Type B pancreatic cell (in vitro differentiated cells): ENCODE measurements at regions not wholly inside any gene's neighbourhood (a gene's known extent, or its start where the extent isn't known, plus 50 kb on each side); places are given as distances from the start of the nearest gene placed in this dataset.

Experiments used
- DNase-seq: peaks from one replicate; pipeline ENCODE4 v3.0.0; 2021; ENCODE audit warnings: mixed read lengths; ENCODE audit not compliant: unreplicated experiment; ENCODE audit errors: extremely low spot score
- H3K27ac Mint-ChIP-seq: 2 replicates; pipeline ENCODE4 v1.8.0; 2021; ENCODE audit warnings: mild to moderate bottlenecking, mixed read lengths
- H3K27me3 Mint-ChIP-seq: 2 replicates; pipeline ENCODE4 v1.8.0; 2021; ENCODE audit warnings: mixed read lengths
- H3K36me3 Mint-ChIP-seq: 2 replicates; pipeline ENCODE4 v1.8.0; 2021; ENCODE audit warnings: mixed read lengths
- H3K4me1 Mint-ChIP-seq: one replicate; pipeline ENCODE4 v1.8.0; 2021; ENCODE audit warnings: mixed read lengths; ENCODE audit not compliant: unreplicated experiment
- H3K4me3 Mint-ChIP-seq: 2 replicates; pipeline ENCODE4 v1.8.0; 2021; ENCODE audit warnings: mild to moderate bottlenecking, mixed read lengths
- H3K9me3 Mint-ChIP-seq: 2 replicates; pipeline ENCODE4 v1.8.0; 2021; ENCODE audit warnings: mixed read lengths
- TF ChIP-seq, protein P1 (sequence below): fragments of 200-600 bp; sonication (generic); conservative IDR thresholded peaks from 2 replicates; pipeline ENCODE4 v1.5.0; 2021; ENCODE audit warnings: antibody characterized with exemption, mild to moderate bottlenecking

DNA sequence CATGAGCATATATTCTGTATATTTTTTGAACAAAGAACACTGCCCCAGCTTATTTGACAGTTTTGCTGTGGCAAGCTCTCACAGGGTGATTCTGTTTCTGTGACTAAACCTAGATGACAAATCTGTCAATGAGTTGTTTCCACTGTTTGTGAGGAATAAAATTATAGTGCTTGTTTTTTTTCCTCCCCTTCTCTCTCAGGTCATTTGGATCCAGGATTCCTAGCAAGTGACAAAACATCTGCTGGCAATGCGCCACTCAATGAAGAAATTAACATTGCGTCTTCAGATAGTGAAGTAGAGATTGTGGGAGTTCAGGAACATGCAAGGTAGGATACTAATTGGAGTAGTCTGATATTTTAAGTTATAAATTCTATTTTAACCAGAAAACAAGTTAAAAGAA, 149.3 kb downstream of the HAUS1 start:
- peaks cover 22% of the 10 kb centered on the region for H3K4me1 Mint-ChIP-seq
- H3K9me3 Mint-ChIP-seq: no peaks in the 10 kb centered on the region
- H3K36me3 Mint-ChIP-seq: peaks cover 30% of the 10 kb centered on the region
- TF ChIP-seq, protein P1, sequence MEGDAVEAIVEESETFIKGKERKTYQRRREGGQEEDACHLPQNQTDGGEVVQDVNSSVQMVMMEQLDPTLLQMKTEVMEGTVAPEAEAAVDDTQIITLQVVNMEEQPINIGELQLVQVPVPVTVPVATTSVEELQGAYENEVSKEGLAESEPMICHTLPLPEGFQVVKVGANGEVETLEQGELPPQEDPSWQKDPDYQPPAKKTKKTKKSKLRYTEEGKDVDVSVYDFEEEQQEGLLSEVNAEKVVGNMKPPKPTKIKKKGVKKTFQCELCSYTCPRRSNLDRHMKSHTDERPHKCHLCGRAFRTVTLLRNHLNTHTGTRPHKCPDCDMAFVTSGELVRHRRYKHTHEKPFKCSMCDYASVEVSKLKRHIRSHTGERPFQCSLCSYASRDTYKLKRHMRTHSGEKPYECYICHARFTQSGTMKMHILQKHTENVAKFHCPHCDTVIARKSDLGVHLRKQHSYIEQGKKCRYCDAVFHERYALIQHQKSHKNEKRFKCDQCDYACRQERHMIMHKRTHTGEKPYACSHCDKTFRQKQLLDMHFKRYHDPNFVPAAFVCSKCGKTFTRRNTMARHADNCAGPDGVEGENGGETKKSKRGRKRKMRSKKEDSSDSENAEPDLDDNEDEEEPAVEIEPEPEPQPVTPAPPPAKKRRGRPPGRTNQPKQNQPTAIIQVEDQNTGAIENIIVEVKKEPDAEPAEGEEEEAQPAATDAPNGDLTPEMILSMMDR: no peak
- H3K27ac Mint-ChIP-seq: no peak overlapping the region
- H3K4me3 Mint-ChIP-seq: no peak overlapping the region
- no peaks in the 10 kb centered on the region for H3K27me3 Mint-ChIP-seq
- DNase-seq: no peak

GRCh38 chr18:46256078-46256477, 151.9 kb downstream of the HAUS1 start:
- H3K4me3 Mint-ChIP-seq: no peak overlapping the region
- H3K27me3 Mint-ChIP-seq: no peaks in the 10 kb centered on the region
- peaks cover 24% of the 10 kb centered on the region for H3K36me3 Mint-ChIP-seq
- no peak overlapping the region for H3K27ac Mint-ChIP-seq
- H3K4me1 Mint-ChIP-seq: peaks cover 4% of the 10 kb centered on the region
- DNase-seq: no peak
- TF ChIP-seq, protein P1: no peak
- H3K9me3 Mint-ChIP-seq: no peaks in the 10 kb centered on the region

DNA sequence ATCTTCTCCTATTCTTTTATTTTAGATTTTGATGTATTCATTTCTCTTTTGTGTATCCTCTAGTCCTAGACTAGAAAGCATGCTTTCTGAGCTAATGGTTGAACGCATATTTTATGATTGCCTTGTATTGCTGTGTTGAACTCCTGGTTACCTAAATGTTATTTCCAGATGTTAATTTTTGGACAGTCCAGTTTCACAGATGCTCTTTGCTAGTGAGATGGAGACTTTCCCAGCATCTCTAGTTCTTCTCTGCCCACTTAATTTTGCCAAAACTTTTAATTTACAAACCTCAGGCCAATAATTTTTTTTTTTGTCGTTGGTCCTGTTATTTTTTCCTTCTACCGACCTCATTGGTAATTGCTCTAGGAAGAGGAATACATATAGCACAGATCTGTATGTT, 153.2 kb downstream of the HAUS1 start:
- Mint-ChIP-seq H3K27ac (no peak overlapping the region), H3K36me3 (peaks cover 24% of the 10 kb centered on the region), H3K4me3 (no peak overlapping the region), H3K27me3 (no peaks in the 10 kb centered on the region), H3K9me3 (no peaks in the 10 kb centered on the region), H3K4me1 (peaks cover 4% of the 10 kb centered on the region)
- TF ChIP-seq, protein P1: no peak
- no peak for DNase-seq

- TF ChIP-seq, protein P1: no peak
- Mint-ChIP-seq H3K27me3 (no peaks in the 10 kb centered on the region), H3K4me1 (peaks cover 4% of the 10 kb centered on the region), H3K27ac (no peak overlapping the region), H3K9me3 (no peaks in the 10 kb centered on the region), H3K36me3 (peaks cover 19% of the 10 kb centered on the region), H3K4me3 (no peak overlapping the region)
- no peak for DNase-seq
These were observed 156.1 kb downstream of the HAUS1 start for GRCh38 chr18:46260016-46260878.

GRCh38 chr18:46260879-46261143, 156.6 kb downstream of the HAUS1 start:
- peaks cover 16% of the 10 kb centered on the region for H3K36me3 Mint-ChIP-seq
- H3K27me3 Mint-ChIP-seq: no peaks in the 10 kb centered on the region
- H3K9me3 Mint-ChIP-seq: no peaks in the 10 kb centered on the region
- no peak for DNase-seq
- peaks cover 4% of the 10 kb centered on the region for H3K4me1 Mint-ChIP-seq
- no peak overlapping the region for H3K27ac Mint-ChIP-seq
- TF ChIP-seq, protein P1: no peak
- no peak overlapping the region for H3K4me3 Mint-ChIP-seq
